ENCODE measurements at regions not wholly inside any gene's neighbourhood (a gene's known extent, or its start where the extent isn't known, plus 50 kb on each side); places are given as distances from the start of the nearest gene placed in this dataset.

DNA sequence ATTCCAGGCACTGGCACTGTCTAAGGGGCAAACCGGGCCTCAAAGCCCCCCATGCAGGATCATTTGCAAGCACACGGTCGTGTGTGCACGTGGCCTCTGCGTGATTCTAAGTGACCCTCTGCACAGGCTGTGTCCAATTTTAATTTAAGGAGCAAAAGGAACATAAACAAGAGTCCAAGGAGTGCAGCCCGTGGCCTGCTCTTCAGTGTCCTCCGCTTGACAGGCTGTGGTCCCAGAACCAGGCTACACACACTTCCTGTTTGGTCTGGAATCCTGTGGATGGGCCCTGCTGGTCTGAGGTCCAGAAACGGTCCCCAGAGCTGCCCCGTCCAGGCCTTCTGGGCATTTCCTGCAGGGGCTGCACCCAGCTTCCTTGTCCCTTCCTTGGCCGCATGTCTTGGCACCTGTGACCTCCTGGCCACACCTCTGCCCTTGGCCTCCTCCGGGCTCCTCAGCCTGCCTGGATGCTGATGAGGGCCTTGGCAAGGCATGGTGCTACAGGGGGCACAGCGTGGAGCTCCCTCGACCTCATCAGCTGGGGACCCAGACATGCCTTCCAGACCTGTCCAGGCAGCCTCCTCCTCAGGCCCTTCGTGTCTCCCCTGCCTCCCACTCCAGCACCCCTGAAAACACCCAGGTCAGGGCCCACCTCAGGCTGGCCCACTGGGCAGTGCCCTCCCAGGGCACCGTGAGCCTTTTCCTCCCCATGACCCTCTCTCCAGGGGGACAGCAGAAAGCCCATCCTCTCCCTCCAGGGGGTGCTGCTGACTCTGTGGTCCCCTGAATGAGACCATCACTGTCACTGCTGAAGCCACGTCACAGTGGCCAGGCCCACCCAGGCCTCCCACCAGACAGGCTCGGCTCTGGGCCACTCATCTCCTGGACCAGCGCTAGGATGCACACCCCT, 136.4 kb upstream of the GPC1 start:
- peak; percentile 75 to 96 for DNase-seq (ENCODE audit: extremely low spot score in 2 of 2)
- intact Hi-C loops (cut with DNase I) = no loop called here
- Histone ChIP-seq H3K4me3 (no peak overlapping the region), H3K4me1 (no peaks in the 10 kb centered on the region), H3K27me3 (no peaks in the 10 kb centered on the region), H3K36me3 (no peaks in the 10 kb centered on the region), H3K27ac (no peak overlapping the region), H3K9me3 (no peaks in the 10 kb centered on the region)
- TF ChIP-seq POLR2A (IDR thresholded peaks at IDR 0.05) (no peak), POLR2AphosphoS5 (IDR thresholded peaks at IDR 0.05; ENCODE audit: insufficient read depth in 1 of 2, low read depth in 1 of 2) (no peak)
- TF ChIP-seq, protein P1, sequence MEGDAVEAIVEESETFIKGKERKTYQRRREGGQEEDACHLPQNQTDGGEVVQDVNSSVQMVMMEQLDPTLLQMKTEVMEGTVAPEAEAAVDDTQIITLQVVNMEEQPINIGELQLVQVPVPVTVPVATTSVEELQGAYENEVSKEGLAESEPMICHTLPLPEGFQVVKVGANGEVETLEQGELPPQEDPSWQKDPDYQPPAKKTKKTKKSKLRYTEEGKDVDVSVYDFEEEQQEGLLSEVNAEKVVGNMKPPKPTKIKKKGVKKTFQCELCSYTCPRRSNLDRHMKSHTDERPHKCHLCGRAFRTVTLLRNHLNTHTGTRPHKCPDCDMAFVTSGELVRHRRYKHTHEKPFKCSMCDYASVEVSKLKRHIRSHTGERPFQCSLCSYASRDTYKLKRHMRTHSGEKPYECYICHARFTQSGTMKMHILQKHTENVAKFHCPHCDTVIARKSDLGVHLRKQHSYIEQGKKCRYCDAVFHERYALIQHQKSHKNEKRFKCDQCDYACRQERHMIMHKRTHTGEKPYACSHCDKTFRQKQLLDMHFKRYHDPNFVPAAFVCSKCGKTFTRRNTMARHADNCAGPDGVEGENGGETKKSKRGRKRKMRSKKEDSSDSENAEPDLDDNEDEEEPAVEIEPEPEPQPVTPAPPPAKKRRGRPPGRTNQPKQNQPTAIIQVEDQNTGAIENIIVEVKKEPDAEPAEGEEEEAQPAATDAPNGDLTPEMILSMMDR (IDR thresholded peaks at IDR 0.05) = no peak

DNA sequence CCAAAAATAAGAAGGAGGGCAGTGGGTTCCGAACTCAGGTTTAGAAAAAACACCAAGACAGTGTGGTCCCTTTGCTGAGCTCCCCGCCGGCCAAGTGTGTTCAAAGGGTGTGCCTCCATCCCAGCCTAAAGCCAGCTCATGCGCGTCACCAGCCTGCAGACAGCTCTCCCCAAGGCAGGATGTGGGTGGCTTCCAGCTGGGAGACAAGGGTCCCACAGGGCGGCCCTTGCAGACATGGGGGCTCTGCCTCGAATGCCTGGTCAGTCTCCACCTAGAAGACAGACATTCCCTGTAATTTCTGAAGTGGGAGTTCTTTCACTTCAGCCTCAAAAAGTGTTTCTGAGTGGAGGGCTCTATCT, 135.8 kb upstream of the GPC1 start:
- intact Hi-C loops (cut with DNase I) = no loop called here
- DNase-seq (ENCODE audit: extremely low spot score in 2 of 2) = peak; percentile 64
- Histone ChIP-seq H3K27ac (no peak overlapping the region), H3K36me3 (no peaks in the 10 kb centered on the region), H3K27me3 (no peaks in the 10 kb centered on the region), H3K4me3 (no peak overlapping the region), H3K9me3 (no peaks in the 10 kb centered on the region), H3K4me1 (no peaks in the 10 kb centered on the region)
- no peak for TF ChIP-seq POLR2AphosphoS5 (IDR thresholded peaks at IDR 0.05; ENCODE audit: insufficient read depth in 1 of 2, low read depth in 1 of 2)
- TF ChIP-seq, protein P1 (IDR thresholded peaks at IDR 0.05) = no peak
- no peak for TF ChIP-seq POLR2A (IDR thresholded peaks at IDR 0.05)

DNA sequence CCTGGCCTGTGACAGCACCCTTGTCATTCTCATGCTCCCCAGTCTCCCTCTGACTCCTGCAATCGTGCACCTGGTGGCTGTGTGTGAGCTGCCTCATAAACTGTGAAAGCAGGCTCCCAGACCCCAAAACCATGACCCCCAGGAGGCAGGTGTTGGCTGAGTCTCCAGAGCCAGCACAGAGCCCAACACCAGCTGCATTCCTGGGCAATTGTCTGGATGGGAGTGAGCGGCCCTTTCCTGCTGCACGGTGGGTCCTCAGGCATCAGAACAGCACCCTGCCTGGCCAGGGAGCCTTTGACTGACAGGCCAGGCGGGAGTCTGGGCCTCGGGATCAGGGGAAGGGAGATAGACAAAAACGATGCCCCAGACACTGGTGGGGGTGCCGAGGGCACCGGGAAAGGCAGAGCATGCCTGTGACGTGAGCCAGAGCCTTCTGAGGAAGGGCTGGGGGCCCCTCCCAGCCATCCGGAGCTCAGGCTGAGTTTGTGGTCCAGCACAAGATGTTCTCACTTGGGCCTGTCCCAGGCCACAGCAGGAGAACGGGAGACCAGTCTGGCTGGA, 135.1 kb upstream of the GPC1 start:
- no peaks in the 10 kb centered on the region for H3K36me3 ChIP-seq
- H3K4me1 ChIP-seq = no peaks in the 10 kb centered on the region
- H3K9me3 ChIP-seq = no peaks in the 10 kb centered on the region
- H3K27me3 ChIP-seq = no peaks in the 10 kb centered on the region
- H3K4me3 ChIP-seq = no peak overlapping the region
- peak; percentile 75 to 82 for DNase-seq (ENCODE audit: extremely low spot score in 2 of 2)
- H3K27ac ChIP-seq = no peak overlapping the region
- TF ChIP-seq POLR2AphosphoS5 (IDR thresholded peaks at IDR 0.05; ENCODE audit: insufficient read depth in 1 of 2, low read depth in 1 of 2) (no peak), POLR2A (IDR thresholded peaks at IDR 0.05) (no peak)
- TF ChIP-seq, protein P1 (IDR thresholded peaks at IDR 0.05) = no peak
- intact Hi-C loops (cut with DNase I) = no loop called here

DNA sequence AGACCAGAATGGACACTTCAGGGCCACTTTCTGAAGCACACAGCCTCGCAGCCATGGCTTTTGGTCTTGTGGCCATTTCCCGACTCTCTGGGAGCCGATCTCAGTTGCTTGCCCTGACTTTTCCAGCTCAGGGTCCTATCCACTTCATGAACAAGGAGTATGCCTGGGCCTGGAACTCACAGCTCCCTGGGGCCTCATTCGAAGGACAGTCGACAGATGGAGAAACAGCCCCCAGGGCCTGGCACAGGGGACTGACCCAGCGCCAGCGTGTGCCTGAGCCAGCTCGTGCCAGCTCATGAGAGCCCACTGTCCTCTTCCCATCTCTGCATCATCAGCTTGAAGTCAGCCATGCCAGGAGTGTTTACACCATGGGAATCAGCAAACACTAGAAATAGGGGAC, 134.6 kb upstream of the GPC1 start:
- intact Hi-C loops (cut with DNase I) = no loop called here
- no peak overlapping the region for H3K4me3 ChIP-seq
- TF ChIP-seq POLR2A (IDR thresholded peaks at IDR 0.05) (no peak), POLR2AphosphoS5 (IDR thresholded peaks at IDR 0.05; ENCODE audit: insufficient read depth in 1 of 2, low read depth in 1 of 2) (no peak)
- TF ChIP-seq, protein P1 (IDR thresholded peaks at IDR 0.05) = no peak
- H3K27me3 ChIP-seq = no peaks in the 10 kb centered on the region
- H3K4me1 ChIP-seq = no peaks in the 10 kb centered on the region
- no peaks in the 10 kb centered on the region for H3K9me3 ChIP-seq
- no peak overlapping the region for H3K27ac ChIP-seq
- H3K36me3 ChIP-seq = no peaks in the 10 kb centered on the region
- peak in 1 of 2 donors; percentile 81 for DNase-seq (ENCODE audit: extremely low spot score in 2 of 2)

DNA sequence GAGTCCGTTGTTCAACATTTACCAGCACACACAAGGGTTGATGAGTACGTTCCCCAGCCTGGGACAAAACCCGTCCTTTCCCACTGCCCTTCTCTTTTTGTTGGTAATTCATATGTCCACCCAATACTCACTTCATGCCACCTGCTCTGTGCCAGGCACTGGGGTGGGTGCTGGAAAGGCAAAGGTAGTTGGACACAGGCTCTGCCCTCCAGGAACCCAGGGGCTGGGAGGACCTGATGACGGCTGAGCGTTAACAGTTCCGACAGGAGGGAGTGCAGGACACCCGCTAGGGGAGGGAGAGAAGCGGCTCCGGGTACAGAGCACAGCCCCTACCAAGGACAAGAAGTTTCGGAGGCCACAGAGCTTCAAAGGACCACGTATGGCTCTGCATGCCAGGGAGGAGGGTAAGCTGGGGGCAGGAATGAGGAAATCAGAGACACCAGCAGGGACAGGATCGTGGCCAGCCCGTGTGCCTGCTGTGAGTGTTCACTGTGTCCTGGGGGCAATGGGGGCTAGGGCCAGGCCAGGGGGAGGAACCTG, 134.1 kb upstream of the GPC1 start:
- TF ChIP-seq POLR2A (IDR thresholded peaks at IDR 0.05) = no peak
- DNase-seq (ENCODE audit: extremely low spot score in 2 of 2) = peak; percentile 70 to 88
- H3K27me3 ChIP-seq = no peaks in the 10 kb centered on the region
- no peak overlapping the region for H3K4me3 ChIP-seq
- intact Hi-C loops (cut with DNase I) = no loop called here
- H3K4me1 ChIP-seq = no peaks in the 10 kb centered on the region
- no peak overlapping the region for H3K27ac ChIP-seq
- no peaks in the 10 kb centered on the region for H3K36me3 ChIP-seq
- no peaks in the 10 kb centered on the region for H3K9me3 ChIP-seq
